ENCODE measurements at regions not wholly inside any gene's neighbourhood (a gene's known extent, or its start where the extent isn't known, plus 50 kb on each side); places are given as distances from the start of the nearest gene placed in this dataset.
"Not testable (repeated sequence)": the region's sequence is repeated elsewhere in the genome, so short reads cannot be mapped to it uniquely, and the experiment has no call there.

- no peak for DNase-seq (ENCODE audit: low read depth in 4 of 4, low spot score in 1 of 4)
Measured at GRCh38 chr5:67954351-67954750, 261.2 kb upstream of the PIK3R1 start.

- no peak for DNase-seq (ENCODE audit: low read depth in 4 of 4, low spot score in 1 of 4)
Measured at GRCh38 chr5:67942421-67942820, 273.1 kb upstream of the PIK3R1 start.

- no peak for DNase-seq (ENCODE audit: low read depth in 4 of 4, low spot score in 1 of 4)
Measured at GRCh38 chr5:67941614-67942401, 273.7 kb upstream of the PIK3R1 start.

GRCh38 chr5:67935908-67936566 lies 279.5 kb upstream of the PIK3R1 start:
- DNase-seq (ENCODE audit: low read depth in 4 of 4, low spot score in 1 of 4): no peak

GRCh38 chr5:67934976-67935375 lies 280.6 kb upstream of the PIK3R1 start:
- no peak for DNase-seq (ENCODE audit: low read depth in 4 of 4, low spot score in 1 of 4)

GRCh38 chr5:67925511-67925910 lies 290.0 kb upstream of the PIK3R1 start:
- DNase-seq (ENCODE audit: low read depth in 4 of 4, low spot score in 1 of 4): no peak

GRCh38 chr5:67921004-67921601 lies 294.5 kb upstream of the PIK3R1 start:
- DNase-seq (ENCODE audit: low read depth in 4 of 4, low spot score in 1 of 4): no peak

- DNase-seq (ENCODE audit: low read depth in 4 of 4, low spot score in 1 of 4): not testable (repeated sequence)
Measured at GRCh38 chr5:67919532-67919931, 296.0 kb upstream of the PIK3R1 start.

- DNase-seq (ENCODE audit: low read depth in 4 of 4, low spot score in 1 of 4): no peak
Measured at GRCh38 chr5:67917561-67917960, 298.0 kb upstream of the PIK3R1 start.

- DNase-seq (ENCODE audit: low read depth in 4 of 4, low spot score in 1 of 4): no peak
Measured at GRCh38 chr5:67910546-67910945, 305.0 kb upstream of the PIK3R1 start.

- DNase-seq (ENCODE audit: low read depth in 4 of 4, low spot score in 1 of 4): no peak
Measured at GRCh38 chr5:67908126-67908765, 307.3 kb upstream of the PIK3R1 start.

- DNase-seq (ENCODE audit: low read depth in 4 of 4, low spot score in 1 of 4): no peak
Measured at GRCh38 chr5:67904366-67904765, 311.2 kb upstream of the PIK3R1 start.

GRCh38 chr5:67903656-67904055 lies 311.9 kb upstream of the PIK3R1 start:
- DNase-seq (ENCODE audit: low read depth in 4 of 4, low spot score in 1 of 4): no peak

GRCh38 chr5:67903121-67903520 lies 312.4 kb upstream of the PIK3R1 start:
- no peak for DNase-seq (ENCODE audit: low read depth in 4 of 4, low spot score in 1 of 4)

GRCh38 chr5:67902497-67902830 lies 313.1 kb upstream of the PIK3R1 start:
- DNase-seq (ENCODE audit: low read depth in 4 of 4, low spot score in 1 of 4): no peak

GRCh38 chr5:67901814-67902496 lies 313.6 kb upstream of the PIK3R1 start:
- DNase-seq (ENCODE audit: low read depth in 4 of 4, low spot score in 1 of 4): no peak

GRCh38 chr5:67900514-67900913 lies 315.0 kb upstream of the PIK3R1 start:
- DNase-seq (ENCODE audit: low read depth in 4 of 4, low spot score in 1 of 4): no peak

GRCh38 chr5:67897980-67898379 lies 317.6 kb upstream of the PIK3R1 start:
- DNase-seq (ENCODE audit: low read depth in 4 of 4, low spot score in 1 of 4): no peak

- DNase-seq (ENCODE audit: low read depth in 4 of 4, low spot score in 1 of 4): no peak
Measured at GRCh38 chr5:67897431-67897830, 318.1 kb upstream of the PIK3R1 start.

- DNase-seq (ENCODE audit: low read depth in 4 of 4, low spot score in 1 of 4): no peak
Measured at GRCh38 chr5:67896930-67897313, 318.6 kb upstream of the PIK3R1 start.

- no peak for DNase-seq (ENCODE audit: low read depth in 4 of 4, low spot score in 1 of 4)
Measured at GRCh38 chr5:67896311-67896929, 319.1 kb upstream of the PIK3R1 start.
